HepG2 (cell line): ENCODE measurements at regions not wholly inside any gene's neighbourhood (a gene's known extent, or its start where the extent isn't known, plus 50 kb on each side); places are given as distances from the start of the nearest gene placed in this dataset.

Experiments used
- ATAC-seq: fragments of 200-7000 bp; cut with Tn5 transposase; 3 replicates; pipeline ENCODE4 v1.9.1; 2020; ENCODE audit warnings: mild to moderate bottlenecking, moderate library complexity
- BruUV-seq: library from RNA; stranded (reverse); fragments of 400-500 nt; replicated peaks from 2 replicates; lab custom pipeline; 2021; lab: Mats Ljungman, UMichigan
- CTCF ChIA-PET: fragments of 300-600 bp; formaldehyde crosslinking; extraction: SDS; loops from one replicate; lab custom pipeline; 2021; ENCODE audit warnings: low total read pairs, inconsistent platforms, low intra/inter-chr PET ratio; lab: Yijun Ruan, JAX
- POLR2A ChIA-PET: fragments of 350-600 bp; sonication (Branson Sonifier 250); formaldehyde crosslinking; loops from one replicate; lab custom pipeline; 2020; ENCODE audit warnings: antibody characterized with exemption, inconsistent platforms; lab: Yijun Ruan, JAX
- DNase-seq: peaks from one replicate; pipeline ENCODE4 v3.0.0-alpha.2; 2015; ENCODE audit warnings: low spot score
- FAIRE-seq: peaks from 3 replicates; lab custom pipeline; 2011; peaks lifted over from hg19 to GRCh38; lab: Jason Lieb, UNC
- H2AFZ ChIP-seq: one replicate; pipeline ENCODE4 v1.6.1; 2011; ENCODE audit warnings: low read length, inconsistent platforms
- H3K27ac ChIP-seq: fragments of 300-600 bp; 3 replicates; pipeline ENCODE4 v1.8.0; 2011; ENCODE audit warnings: mixed run types, mild to moderate bottlenecking, mixed read lengths, low read length, inconsistent platforms; ENCODE audit not compliant: insufficient read depth; ENCODE audit errors: extremely low read length
- H3K27me3 ChIP-seq, 2 experiments: fragments of 200-600 bp in 1 of 2; 2 replicates in 1 of 2; 3 replicates in 1 of 2; pipeline versions ENCODE4 v1.6.0 to v1.8.0; 2011; ENCODE audit warnings: low read length in 2 of 2, mild to moderate bottlenecking in 2 of 2, moderate library complexity in 2 of 2, inconsistent platforms in 1 of 2; ENCODE audit not compliant: insufficient read depth in 2 of 2, control insufficient read depth in 1 of 2
- H3K36me3 ChIP-seq, 2 experiments: fragments of 200-600 bp in 1 of 2; replicated peaks in 1 of 2; 2 replicates in 1 of 2; 3 replicates in 1 of 2; pipeline versions ENCODE4 v1.5.1 to v1.8.0; 2011; ENCODE audit warnings: low read length in 2 of 2, inconsistent platforms in 1 of 2; ENCODE audit not compliant: insufficient read depth in 2 of 2, control insufficient read depth in 1 of 2
- H3K4me1 ChIP-seq: 2 replicates; pipeline ENCODE4 v1.5.1; 2012; ENCODE audit warnings: low read length, inconsistent platforms; ENCODE audit not compliant: insufficient read depth
- H3K4me2 ChIP-seq: 2 replicates; pipeline ENCODE4 v1.6.0; 2011; ENCODE audit warnings: low read depth, low read length, inconsistent platforms
- H3K4me3 ChIP-seq, 3 experiments: fragments of 200-600 bp in 1 of 3; sonication (generic), shearing (Covaris generic) in 1 of 3; replicated peaks in 1 of 3; 2 replicates each; pipeline ENCODE4 v1.5.1; 2011 to 2016; ENCODE audit warnings: low read length in 3 of 3, inconsistent platforms in 2 of 3, low read depth in 2 of 3, mild to moderate bottlenecking in 2 of 3, control low read depth in 1 of 3, mixed read lengths in 1 of 3; ENCODE audit not compliant: insufficient read depth in 1 of 3
- H3K79me2 ChIP-seq: one replicate; pipeline ENCODE4 v1.6.1; 2011; ENCODE audit warnings: low read length, inconsistent platforms; ENCODE audit not compliant: insufficient read depth
- H3K9ac ChIP-seq: 2 replicates; pipeline ENCODE4 v1.6.0; 2011; ENCODE audit warnings: mild to moderate bottlenecking, low read depth, low read length, inconsistent platforms; ENCODE audit not compliant: insufficient read depth
- H3K9me3 ChIP-seq: 2 replicates; pipeline ENCODE4 v1.5.1; 2012; ENCODE audit warnings: mild to moderate bottlenecking, low read length
- H4K20me1 ChIP-seq: 2 replicates; pipeline ENCODE4 v1.6.0; 2011; ENCODE audit warnings: inconsistent platforms, mild to moderate bottlenecking, low read length, moderate library complexity; ENCODE audit not compliant: insufficient read depth
- AKNA ChIP-seq: sonication (generic); formaldehyde crosslinking; IDR thresholded peaks from 2 replicates; pipeline ENCODE4 v1.4.0; 2020; ENCODE audit warnings: missing genetic modification reagents, borderline replicate concordance
- BORCS8-MEF2B ChIP-seq: sonication (generic); formaldehyde crosslinking; IDR thresholded peaks from 2 replicates; pipeline ENCODE4 v1.8.0; 2022; ENCODE audit warnings: mild to moderate bottlenecking, missing genetic modification reagents
- ETV6 ChIP-seq: sonication (generic); formaldehyde crosslinking; conservative IDR thresholded peaks from 2 replicates; pipeline ENCODE4 v1.4.0; 2020; ENCODE audit warnings: missing genetic modification reagents
- IRF2 ChIP-seq: IDR thresholded peaks from 2 replicates; pipeline ENCODE4 v1.6.1; 2018; ENCODE audit warnings: missing genetic modification reagents, missing compliant biosample characterization
- REXO4 ChIP-seq: sonication (generic); formaldehyde crosslinking; IDR thresholded peaks from 2 replicates; pipeline ENCODE4 v1.8.0; 2022; ENCODE audit warnings: missing genetic modification reagents, mild to moderate bottlenecking, borderline replicate concordance
- ZBTB42 ChIP-seq: sonication (generic); formaldehyde crosslinking; IDR thresholded peaks from 2 replicates; pipeline ENCODE4 v1.5.0; 2020; ENCODE audit warnings: mild to moderate bottlenecking, missing genetic modification reagents
- ZNF24 ChIP-seq: fragments of 450-650 bp; IDR thresholded peaks from 2 replicates; pipeline ENCODE4 v1.6.1; 2017; ENCODE audit warnings: antibody characterized with exemption, mild to moderate bottlenecking
- ZNF615 ChIP-seq: sonication (generic); formaldehyde crosslinking; IDR thresholded peaks from 2 replicates; pipeline ENCODE4 v1.5.0; 2020; ENCODE audit warnings: mild to moderate bottlenecking, missing genetic modification reagents, borderline replicate concordance
- WGBS: methylation state at CpG from one replicate; pipeline ENCODE4 v1.1.6; 2017; ENCODE audit warnings: low lambda C conversion rate; 5-methylcytosine and 5-hydroxymethylcytosine counted together
- in situ Hi-C: cut with HindIII; loops from 2 replicates; pipeline ENCODE4 v1.10.0; 2017; ENCODE audit warnings: low pct_unique_long_range_greater_than_20kb; ENCODE audit not compliant: extremely low pct_ligation_motif_present
- intact Hi-C: fragments of 100-400 bp; cut with micrococcal nuclease; formaldehyde crosslinking; loops from one replicate; pipeline ENCODE4 v1.10.0; 2022; ENCODE audit not compliant: unreplicated experiment
- TF ChIP-seq, protein P1 (sequence below): sonication (generic); formaldehyde crosslinking; IDR thresholded peaks from 2 replicates; pipeline ENCODE4 v1.5.1; 2020; ENCODE audit warnings: missing genetic modification reagents, mild to moderate bottlenecking, borderline replicate concordance

GRCh38 chr14:54140551-54140950, 183.9 kb upstream of the BMP4 start:
- TF ChIP-seq ETV6 (no peak), BORCS8-MEF2B (CRISPR knock-in tag) (no peak), ZNF615 (no peak), AKNA (no peak), REXO4 (CRISPR knock-in tag) (no peak), IRF2 (CRISPR knock-in tag) (no peak), ZNF24 (no peak), ZBTB42 (CRISPR knock-in tag) (no peak)
- TF ChIP-seq, protein P1, sequence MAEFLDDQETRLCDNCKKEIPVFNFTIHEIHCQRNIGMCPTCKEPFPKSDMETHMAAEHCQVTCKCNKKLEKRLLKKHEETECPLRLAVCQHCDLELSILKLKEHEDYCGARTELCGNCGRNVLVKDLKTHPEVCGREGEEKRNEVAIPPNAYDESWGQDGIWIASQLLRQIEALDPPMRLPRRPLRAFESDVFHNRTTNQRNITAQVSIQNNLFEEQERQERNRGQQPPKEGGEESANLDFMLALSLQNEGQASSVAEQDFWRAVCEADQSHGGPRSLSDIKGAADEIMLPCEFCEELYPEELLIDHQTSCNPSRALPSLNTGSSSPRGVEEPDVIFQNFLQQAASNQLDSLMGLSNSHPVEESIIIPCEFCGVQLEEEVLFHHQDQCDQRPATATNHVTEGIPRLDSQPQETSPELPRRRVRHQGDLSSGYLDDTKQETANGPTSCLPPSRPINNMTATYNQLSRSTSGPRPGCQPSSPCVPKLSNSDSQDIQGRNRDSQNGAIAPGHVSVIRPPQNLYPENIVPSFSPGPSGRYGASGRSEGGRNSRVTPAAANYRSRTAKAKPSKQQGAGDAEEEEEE (CRISPR knock-in tag) = no peak
- peaks cover 73% of the 10 kb centered on the region for H3K4me1 ChIP-seq
- ChIA-PET CTCF (no interaction called here), POLR2A (interaction anchor here (0.6 to 6.5 kb wide), 7 partner anchors 34 to 527 kb away, joined by 3 to 84 read pairs (median 3); partner anchors contain the start of gene BMP4)
- H2AFZ ChIP-seq = no peak overlapping the region
- H4K20me1 ChIP-seq = no peaks in the 10 kb centered on the region
- in situ Hi-C loops (no loop called here), intact Hi-C loops (no loop called here)
- H3K4me3 ChIP-seq = no peak overlapping the region
- FAIRE-seq (no peak), ATAC-seq (no peak), DNase-seq (no peak)
- 100% methylated on average over 1 of the region's 1 CpG for WGBS
- H3K27me3 ChIP-seq = no peaks in the 10 kb centered on the region
- H3K9me3 ChIP-seq = no peaks in the 10 kb centered on the region
- no peaks in the 10 kb centered on the region for H3K36me3 ChIP-seq
- no peaks in the 10 kb centered on the region for H3K79me2 ChIP-seq
- no TSS peak for BruUV-seq
- H3K4me2 ChIP-seq = no peak overlapping the region
- H3K27ac ChIP-seq = peak overlapping the region; percentile 83
- no peak overlapping the region for H3K9ac ChIP-seq
